LNCAP (cell line): ENCODE measurements at regions not wholly inside any gene's neighbourhood (a gene's known extent, or its start where the extent isn't known, plus 50 kb on each side); places are given as distances from the start of the nearest gene placed in this dataset.

Experiments used
- CTCF ChIP-seq: fragments of 450-650 bp; IDR thresholded peaks from 2 replicates; pipeline ENCODE4 v1.5.1; 2017; ENCODE audit warnings: mild to moderate bottlenecking

- TF ChIP-seq CTCF: no peak
These were observed 352.6 kb upstream of the POU3F3 start for GRCh38 chr2:104501342-104501741.

GRCh38 chr2:104501929-104502328 lies 352.0 kb upstream of the POU3F3 start:
- no peak for TF ChIP-seq CTCF

DNA sequence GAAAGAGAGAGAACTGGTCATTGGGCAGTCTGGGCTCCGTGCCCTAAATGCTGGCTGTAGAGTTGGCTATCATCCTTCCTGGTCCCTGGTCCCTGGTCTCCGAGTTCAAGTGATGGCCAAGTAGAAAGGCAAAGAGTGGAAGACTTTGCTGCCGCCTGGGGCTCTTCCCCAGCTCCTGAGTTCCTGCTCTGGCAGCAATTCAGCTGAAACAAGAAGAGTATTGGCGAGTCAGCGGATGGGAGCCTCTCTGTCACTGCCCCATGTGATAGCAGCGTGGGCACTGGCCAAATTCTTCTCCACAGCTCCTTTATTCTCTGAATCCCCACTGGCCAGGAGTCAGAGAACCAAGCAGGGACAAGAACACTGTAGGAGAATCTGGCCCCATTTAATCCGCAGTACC lies 351.0 kb upstream of the POU3F3 start:
- TF ChIP-seq CTCF: no peak

DNA sequence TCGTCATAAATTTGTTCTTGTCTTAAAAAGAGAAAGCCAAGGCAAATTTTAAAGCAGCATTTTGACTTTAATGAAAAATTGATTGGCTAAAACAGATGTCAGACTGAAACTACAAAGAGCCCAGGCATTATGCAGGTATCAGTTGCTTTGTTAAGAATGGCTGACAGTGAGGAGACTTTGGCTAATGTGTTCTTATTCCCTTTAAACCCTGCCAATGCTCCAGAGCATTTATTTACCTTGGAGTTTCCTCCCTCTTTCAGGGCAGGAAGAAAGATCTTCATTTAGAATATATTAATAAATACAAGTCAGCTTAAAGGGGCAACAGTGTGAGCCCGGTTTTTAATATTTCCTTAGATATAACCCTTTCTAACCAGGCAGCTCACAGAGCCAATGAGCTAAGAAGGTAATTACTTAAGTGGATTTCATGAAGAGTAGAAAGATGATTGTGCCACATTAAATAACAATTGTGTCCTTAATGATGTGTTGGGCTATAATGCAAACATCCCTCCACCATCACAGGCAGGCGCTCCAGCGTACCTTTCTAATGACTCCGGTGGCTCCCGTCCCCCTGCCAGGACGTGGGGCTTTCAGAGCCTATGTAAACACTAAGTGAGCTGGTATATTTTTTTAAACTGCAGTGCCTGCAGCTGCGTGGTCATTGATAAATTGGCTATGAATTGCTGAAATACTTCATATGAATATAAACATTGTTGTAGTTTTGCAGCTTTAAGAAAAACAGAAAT lies 349.4 kb upstream of the POU3F3 start:
- no peak for TF ChIP-seq CTCF

DNA sequence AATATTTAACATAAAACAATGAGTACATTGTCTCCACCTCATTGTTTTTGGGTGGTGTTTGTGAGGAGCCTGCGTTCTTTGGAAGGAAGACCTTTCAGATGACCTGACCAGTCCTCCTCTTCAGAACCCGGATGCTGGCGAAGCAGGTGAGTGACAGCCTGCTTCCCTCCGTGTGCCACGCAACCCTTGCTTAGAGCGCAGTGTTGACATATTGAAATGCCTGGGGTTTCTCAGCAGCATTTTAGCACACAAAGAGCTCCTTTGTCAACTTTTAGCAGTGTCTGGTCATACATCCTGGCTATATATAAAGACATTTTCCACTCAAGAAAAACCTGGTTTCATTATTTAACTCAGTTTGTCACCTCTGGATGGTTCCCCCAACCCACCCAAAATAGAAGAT lies 335.7 kb upstream of the POU3F3 start:
- no peak for TF ChIP-seq CTCF

DNA sequence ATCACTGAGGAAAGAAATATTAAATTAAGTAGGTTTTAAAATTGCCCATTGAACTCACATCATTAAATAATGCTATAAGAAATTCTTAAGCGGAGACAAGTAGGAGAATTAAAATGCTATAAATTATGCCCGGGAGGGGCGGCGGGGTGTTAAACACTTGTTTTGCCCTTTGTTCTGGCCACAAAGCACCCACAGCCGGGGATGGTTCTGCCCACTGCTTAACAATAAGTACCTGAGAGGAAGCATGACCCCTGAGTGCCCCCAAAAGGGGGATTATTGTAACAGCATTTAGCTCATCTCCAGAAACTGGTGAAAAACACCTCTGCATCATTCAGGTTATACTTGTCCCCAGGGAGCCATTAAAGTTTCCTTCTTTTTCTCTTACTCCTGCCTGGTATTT lies 332.7 kb upstream of the POU3F3 start:
- TF ChIP-seq CTCF: no peak

DNA sequence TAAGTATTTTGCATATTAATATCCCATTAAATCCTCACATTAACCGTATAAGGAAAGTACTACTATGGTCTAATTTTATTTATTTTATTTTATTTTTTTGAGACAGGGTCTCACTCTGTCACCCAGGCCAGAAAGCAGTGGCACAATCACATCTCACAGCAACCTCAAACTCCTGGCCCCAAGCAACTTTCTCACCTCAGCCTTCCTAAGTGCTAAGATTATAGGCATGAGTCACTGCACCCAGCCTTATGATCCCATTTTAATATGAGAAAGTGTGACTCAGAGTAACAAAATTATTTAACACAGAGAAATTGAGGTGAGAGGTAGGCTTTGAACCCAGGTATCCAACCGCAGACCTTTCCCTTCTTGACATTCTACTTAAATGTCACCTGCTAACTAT lies 330.0 kb upstream of the POU3F3 start:
- no peak for TF ChIP-seq CTCF

DNA sequence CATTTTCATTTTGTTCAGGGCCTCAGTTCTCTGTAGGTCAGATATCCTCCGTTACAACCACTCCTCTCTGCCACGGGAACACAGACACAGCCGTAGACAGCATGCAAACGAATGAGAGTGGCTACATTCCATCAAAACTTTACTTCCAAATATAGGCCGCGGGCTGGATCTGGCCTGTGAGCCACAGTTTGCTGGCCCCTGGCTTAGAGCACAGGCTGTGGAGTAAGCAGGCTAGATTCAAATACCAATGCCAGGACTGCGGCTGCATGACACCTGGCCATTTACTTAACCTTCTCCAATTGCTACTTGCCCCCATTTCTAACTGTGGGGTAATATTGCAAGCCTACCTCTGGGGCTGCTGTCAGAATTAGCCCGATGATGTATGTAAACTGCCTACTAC lies 325.8 kb upstream of the POU3F3 start:
- no peak for TF ChIP-seq CTCF
